ENCODE measurements at regions not wholly inside any gene's neighbourhood (a gene's known extent, or its start where the extent isn't known, plus 50 kb on each side); places are given as distances from the start of the nearest gene placed in this dataset.

- H3K4me1 ChIP-seq = no peaks in the 10 kb centered on the region
- H3K27me3 ChIP-seq (replicated peaks in 1 of 7) = no peaks in the 10 kb centered on the region
- intact Hi-C loops (cut with DNase I; ENCODE audit: low total_unique reads) = no loop called here
- no peak overlapping the region for H3K27ac ChIP-seq
- no peaks in the 10 kb centered on the region for H3K36me3 ChIP-seq
- no peak for DNase-seq
- H3K9me3 ChIP-seq = no peaks in the 10 kb centered on the region
- no peak overlapping the region for H3K4me3 ChIP-seq
- no peak for TF ChIP-seq POLR2AphosphoS5 (IDR thresholded peaks at IDR 0.05)
- TF ChIP-seq POLR2A (IDR thresholded peaks at IDR 0.05) = no peak
- no peak for TF ChIP-seq CTCF (IDR thresholded peaks at IDR 0.05 in 8 of 11, conservative IDR thresholded peaks at IDR 0.05 in 3 of 11)
- whole genome bisulfite sequencing, 5 donors = 88 to 100% (median 92%) methylated on average over 3 of the region's 3 CpGs
Measured at GRCh38 chr14:61153431-61153830, 127.7 kb downstream of the TMEM30B start.

- intact Hi-C loops (cut with DNase I; ENCODE audit: low total_unique reads) = no loop called here
- Histone ChIP-seq H3K27me3 (replicated peaks in 1 of 7) (no peaks in the 10 kb centered on the region), H3K27ac (no peak overlapping the region), H3K4me3 (no peak overlapping the region), H3K4me1 (no peaks in the 10 kb centered on the region), H3K9me3 (no peaks in the 10 kb centered on the region), H3K36me3 (no peaks in the 10 kb centered on the region)
- DNase-seq = no peak
- TF ChIP-seq CTCF (IDR thresholded peaks at IDR 0.05 in 8 of 11, conservative IDR thresholded peaks at IDR 0.05 in 3 of 11) (no peak), POLR2AphosphoS5 (IDR thresholded peaks at IDR 0.05) (no peak), POLR2A (IDR thresholded peaks at IDR 0.05) (no peak)
- 87 to 93% (median 92%) methylated on average over 2 to 3 of the region's 3 CpGs for WGBS, 5 donors
Measured at GRCh38 chr14:61152851-61153364, 128.2 kb downstream of the TMEM30B start.

- Histone ChIP-seq H3K4me3 (no peak overlapping the region), H3K36me3 (no peaks in the 10 kb centered on the region), H3K27ac (no peak overlapping the region), H3K4me1 (no peaks in the 10 kb centered on the region), H3K27me3 (replicated peaks in 1 of 7) (no peaks in the 10 kb centered on the region), H3K9me3 (no peaks in the 10 kb centered on the region)
- intact Hi-C loops (cut with DNase I; ENCODE audit: low total_unique reads) = no loop called here
- no peak for DNase-seq
- TF ChIP-seq POLR2A (IDR thresholded peaks at IDR 0.05) = no peak
- TF ChIP-seq CTCF (IDR thresholded peaks at IDR 0.05 in 8 of 11, conservative IDR thresholded peaks at IDR 0.05 in 3 of 11) = no peak
- no peak for TF ChIP-seq POLR2AphosphoS5 (IDR thresholded peaks at IDR 0.05)
- 88 to 95% (median 90%) methylated on average over 4 of the region's 4 CpGs for WGBS, 5 donors
Measured at GRCh38 chr14:61151251-61151650, 129.9 kb downstream of the TMEM30B start.

GRCh38 chr14:61150851-61151250 is 130.3 kb downstream of the TMEM30B start:
- Histone ChIP-seq H3K36me3 (no peaks in the 10 kb centered on the region), H3K4me3 (no peak overlapping the region), H3K27ac (no peak overlapping the region), H3K9me3 (no peaks in the 10 kb centered on the region), H3K4me1 (no peaks in the 10 kb centered on the region), H3K27me3 (replicated peaks in 1 of 7) (no peaks in the 10 kb centered on the region)
- no peak for DNase-seq
- no peak for TF ChIP-seq POLR2A (IDR thresholded peaks at IDR 0.05)
- TF ChIP-seq CTCF (IDR thresholded peaks at IDR 0.05 in 8 of 11, conservative IDR thresholded peaks at IDR 0.05 in 3 of 11) = no peak
- no peak for TF ChIP-seq POLR2AphosphoS5 (IDR thresholded peaks at IDR 0.05)
- intact Hi-C loops (cut with DNase I; ENCODE audit: low total_unique reads) = no loop called here
- 85 to 93% (median 90%) methylated on average over 3 of the region's 3 CpGs for WGBS, 5 donors

Data from spleen (tissue), 11 donors.